ENCODE measurements at regions not wholly inside any gene's neighbourhood (a gene's known extent, or its start where the extent isn't known, plus 50 kb on each side); places are given as distances from the start of the nearest gene placed in this dataset.

DNA sequence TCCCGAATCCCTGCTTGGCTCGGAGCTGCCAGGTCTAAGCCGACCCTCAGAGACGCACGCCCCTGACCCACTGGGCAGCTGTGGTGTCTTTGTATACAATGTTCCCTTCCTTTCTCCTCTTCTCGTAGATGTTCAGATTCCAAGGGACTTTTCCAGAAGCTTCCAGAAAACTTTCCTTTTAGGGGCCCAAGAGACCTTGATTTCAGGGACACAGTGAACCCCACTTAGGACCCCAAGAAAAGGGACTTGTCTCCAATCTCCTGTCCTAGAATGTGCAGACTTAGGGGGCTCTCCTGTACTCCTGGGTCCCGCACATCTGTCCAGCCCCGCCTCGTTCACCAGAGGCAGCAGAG, 103.5 kb downstream of the EDN3 start:
- no peak for DNase-seq

GRCh38 chr20:59404749-59405148, 104.3 kb downstream of the EDN3 start:
- no peak for DNase-seq

GRCh38 chr20:59405226-59406200, 105.1 kb downstream of the EDN3 start:
- DNase-seq, result no peak

GRCh38 chr20:59406446-59406845, 106.0 kb downstream of the EDN3 start:
- no peak for DNase-seq

DNA sequence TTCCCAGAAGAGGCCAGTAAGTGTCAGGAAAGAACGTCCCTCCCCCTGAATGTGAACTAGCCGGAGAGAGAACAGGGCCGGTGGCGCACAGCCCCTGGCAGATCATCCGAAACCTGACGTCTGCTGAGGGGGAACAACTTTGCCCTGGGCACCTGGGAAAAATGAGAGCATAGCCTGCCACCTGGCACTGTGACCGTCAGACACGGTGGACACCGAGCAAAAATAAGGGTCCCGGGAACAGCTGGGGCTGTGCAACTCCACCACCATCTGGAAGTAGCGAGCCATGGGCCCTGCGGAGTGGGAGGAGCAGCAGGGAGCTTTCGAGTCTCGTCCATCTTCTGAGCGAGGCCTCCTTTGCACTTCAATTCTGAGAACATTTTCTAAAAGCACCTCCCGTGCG, 110.8 kb downstream of the EDN3 start:
- no peak for DNase-seq

- no peak for DNase-seq
Observed at GRCh38 chr20:59411589-59411988, 111.2 kb downstream of the EDN3 start.

- no peak for DNase-seq
Observed at GRCh38 chr20:59412181-59412580, 111.8 kb downstream of the EDN3 start.

DNA sequence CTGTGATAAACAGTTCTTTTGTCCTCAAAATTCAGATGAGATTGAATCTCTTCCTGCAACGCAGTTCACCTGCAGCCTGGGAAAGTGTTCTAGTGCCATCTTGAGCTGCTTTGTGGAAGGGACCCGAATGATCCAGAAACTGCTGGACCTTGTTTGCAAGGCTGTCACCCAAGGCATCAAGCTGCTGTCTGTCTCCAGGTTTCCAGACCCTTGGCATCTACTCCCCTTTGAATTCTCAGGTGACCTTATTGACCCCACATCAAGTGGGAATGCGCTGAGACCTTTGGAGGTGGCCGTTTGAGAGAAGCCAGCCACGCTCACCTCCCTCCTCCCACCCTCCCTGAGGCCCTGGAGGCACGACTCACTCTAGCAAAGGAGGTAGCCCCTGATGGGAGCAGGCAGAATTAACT, 112.5 kb downstream of the EDN3 start:
- DNase-seq, result no peak

- no peak for DNase-seq
Observed at GRCh38 chr20:59413326-59413865, 113.0 kb downstream of the EDN3 start.

DNA sequence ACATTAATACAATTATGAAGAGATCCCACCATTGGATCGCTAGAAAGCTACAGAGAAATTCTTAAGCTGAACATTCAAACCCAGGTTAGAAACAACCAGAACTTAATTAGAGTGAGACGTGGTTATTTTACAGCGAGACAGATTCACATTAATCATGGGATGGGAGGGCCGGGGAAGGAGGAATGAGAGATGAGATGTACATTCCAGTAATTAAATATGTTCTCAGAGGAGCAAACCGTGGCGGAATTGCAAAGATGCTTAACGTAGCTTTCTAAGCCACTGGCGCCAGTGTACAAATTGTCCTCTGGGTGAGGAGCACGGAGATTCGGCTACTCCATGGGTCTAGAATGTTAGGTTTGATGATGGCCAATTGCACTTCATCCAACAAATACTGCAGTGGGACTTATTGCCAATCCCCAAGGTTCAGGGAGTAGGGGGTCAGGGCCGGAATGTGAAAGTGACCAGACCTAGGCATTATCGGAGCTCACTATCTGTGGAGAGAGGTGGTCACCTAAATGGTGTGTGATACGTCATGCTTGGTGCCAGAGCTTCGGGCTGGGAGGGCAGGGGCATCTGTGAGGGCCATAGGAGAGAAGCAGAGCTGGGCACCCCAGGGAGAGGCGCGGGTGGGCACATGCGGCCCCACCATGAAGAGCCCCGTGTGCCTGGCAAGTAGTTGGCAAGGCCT, 114.7 kb downstream of the EDN3 start:
- no peak for DNase-seq

DNA sequence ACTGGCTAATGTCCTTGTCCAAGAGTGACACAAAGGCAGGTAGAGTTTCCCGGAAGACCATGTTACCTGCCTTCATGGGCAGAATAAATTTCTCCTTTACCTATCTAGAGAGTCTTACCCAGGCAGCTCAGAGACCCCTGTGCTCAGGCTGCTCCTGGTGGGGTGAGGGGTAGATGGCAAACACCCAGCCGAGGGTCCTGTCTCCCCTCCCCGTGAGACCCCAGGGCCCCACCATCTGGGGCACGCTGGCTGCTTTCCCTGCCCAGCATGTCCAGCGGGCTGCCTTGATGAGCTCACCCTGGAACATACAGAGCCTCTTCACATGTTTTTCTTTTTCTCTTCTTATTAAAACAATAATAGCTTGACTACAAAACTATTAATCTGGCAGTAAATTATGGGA, 116.5 kb downstream of the EDN3 start:
- no peak for DNase-seq

GRCh38 chr20:59421089-59421488, 120.7 kb downstream of the EDN3 start:
- no peak for DNase-seq

- DNase-seq, result no peak
Observed at GRCh38 chr20:59421920-59422637, 121.7 kb downstream of the EDN3 start.

DNA sequence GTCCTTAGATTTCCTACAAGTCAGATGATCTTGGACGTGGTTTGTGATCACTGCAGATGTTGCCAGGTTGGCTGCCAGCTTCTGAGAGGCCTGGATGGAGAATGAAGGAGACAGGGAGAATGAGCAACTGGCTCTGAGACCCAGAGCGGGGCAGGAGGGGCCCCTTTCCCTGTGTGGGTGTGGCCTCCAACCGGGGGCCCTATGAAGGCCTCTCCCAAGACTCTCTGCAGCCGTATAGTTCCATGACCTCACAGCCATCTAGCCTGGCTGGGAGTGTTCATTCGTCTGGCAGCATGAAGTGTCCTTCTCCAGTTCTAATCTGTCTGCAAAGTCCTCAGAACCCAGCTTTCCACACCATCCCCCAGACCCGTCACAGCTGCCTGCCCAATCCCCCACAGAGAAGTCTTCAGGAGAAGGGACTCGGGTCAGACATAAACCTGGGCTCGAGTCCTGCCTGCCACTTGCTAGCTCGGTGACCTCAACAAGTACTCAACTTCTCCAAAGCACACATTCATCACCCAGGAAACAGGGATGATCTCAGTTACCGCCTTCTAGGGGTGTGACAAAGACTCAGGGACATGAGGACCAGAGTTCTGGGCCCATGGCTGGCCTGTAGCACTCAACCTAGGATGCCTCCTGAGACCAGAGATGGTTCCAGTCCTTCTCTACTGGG, 122.6 kb downstream of the EDN3 start:
- DNase-seq, result no peak

GRCh38 chr20:59424976-59425375, 124.6 kb downstream of the EDN3 start:
- DNase-seq, result no peak

- DNase-seq, result no peak
Observed at GRCh38 chr20:59425572-59425971, 125.2 kb downstream of the EDN3 start.

DNA sequence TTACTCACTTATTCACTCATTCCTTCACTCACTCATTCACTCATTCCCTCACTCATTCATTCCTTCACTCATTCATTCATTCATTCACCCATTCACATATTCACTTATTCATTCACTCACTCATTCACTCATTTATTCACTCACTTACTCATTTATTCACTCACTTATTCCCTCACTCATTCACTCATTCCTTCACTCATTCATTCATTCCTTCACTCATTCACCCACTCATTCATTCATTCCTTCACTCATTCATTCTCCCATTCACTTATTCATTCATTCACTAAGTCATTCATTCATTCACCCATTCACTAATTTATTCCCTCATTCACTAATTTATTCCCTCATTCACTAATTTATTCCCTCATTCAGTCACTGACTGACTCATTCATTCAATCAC, 127.6 kb downstream of the EDN3 start:
- no peak for DNase-seq

DNA sequence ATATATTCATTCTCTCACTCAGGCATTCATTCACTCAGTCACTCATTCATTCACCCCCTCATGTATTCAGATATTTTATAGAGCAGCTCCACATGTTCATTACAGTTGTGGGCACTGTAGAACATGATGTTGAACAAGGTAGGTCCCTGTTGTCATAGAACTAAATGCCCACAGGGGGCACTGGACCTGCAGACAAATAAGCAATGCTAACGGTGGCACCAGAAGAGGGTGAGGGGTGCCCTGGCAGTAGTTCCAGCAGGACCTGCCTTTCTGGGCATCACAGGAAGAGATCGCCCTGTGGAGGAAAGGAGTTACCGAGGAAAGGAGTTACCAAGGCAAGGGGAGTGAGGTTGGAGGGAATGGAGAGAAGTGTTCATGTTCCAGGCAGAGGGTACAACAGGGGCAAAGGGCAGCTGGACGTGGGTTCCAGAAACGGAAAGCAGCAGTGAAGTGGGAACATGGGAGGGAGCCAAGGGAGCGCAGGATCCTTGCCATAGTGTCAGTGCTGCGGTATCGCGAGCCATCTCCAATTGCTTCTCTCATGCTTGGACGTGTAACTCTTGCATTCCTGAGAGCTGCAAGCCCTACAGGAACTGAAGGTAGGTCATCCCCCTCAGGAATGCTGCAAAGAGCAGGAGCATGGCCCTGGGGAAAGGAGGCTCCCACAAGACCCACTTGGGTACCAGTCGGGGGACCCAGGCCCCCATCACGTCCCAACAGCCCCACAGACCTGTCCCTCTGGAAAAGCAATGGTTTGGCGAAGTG, 128.2 kb downstream of the EDN3 start:
- DNase-seq, result no peak

GRCh38 chr20:59429396-59429795, 129.0 kb downstream of the EDN3 start:
- DNase-seq, result no peak

GRCh38 chr20:59431014-59431413, 130.6 kb downstream of the EDN3 start:
- DNase-seq, result no peak

DNA sequence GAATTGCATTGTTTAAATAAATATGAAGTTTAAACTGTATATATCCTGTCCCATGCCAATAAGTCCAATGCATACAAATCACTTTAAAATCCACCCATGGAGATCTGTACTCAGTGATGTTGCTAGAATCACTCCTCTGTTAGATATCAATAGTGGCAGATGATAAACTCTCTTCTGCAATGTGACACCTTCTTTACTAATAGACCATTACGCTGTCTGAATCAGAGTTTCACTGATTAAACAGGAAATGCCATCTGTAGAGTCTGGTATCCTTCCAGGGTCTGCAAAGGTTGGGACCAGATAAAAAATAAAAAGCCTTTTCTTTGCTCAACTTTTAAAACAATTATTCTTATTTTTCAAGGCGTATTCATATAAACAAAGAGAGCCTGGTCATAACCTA, 134.5 kb downstream of the EDN3 start:
- no peak for DNase-seq

DNA sequence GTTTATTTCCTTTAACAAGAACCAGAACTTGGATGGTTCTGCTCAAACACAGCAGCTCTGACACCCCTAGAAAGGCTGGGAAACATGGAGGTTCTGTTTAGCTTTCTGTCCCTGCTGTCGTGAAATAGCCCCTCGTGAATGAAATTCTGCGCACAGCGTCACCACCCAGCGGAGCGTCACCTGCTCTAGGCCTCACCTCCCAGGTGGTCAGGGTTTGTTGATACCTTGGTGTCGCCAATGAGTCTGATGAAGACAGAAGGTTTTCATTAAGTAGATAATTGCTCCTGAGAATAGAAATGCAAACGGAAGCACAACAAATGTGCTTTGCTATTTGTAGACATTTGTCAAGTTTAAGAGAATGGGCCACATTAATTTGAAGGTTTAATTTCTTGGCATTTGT, 135.1 kb downstream of the EDN3 start:
- no peak for DNase-seq

Data from activated naive CD4-positive, alpha-beta T cell treated with anti-CD3 and anti-CD28 coated beads, Interleukin-2, amount 50 U/mL, for 16 hours (primary cell).